GM23338 (cell line): ENCODE measurements at regions not wholly inside any gene's neighbourhood (a gene's known extent, or its start where the extent isn't known, plus 50 kb on each side); places are given as distances from the start of the nearest gene placed in this dataset.

Source experiments
- ATAC-seq: fragments of 200-7000 bp; cut with Tn5 transposase; 3 replicates; pipeline ENCODE4 v1.9.1; 2020
- DNase-seq: peaks from one replicate; pipeline ENCODE4 v3.0.0-alpha.2; 2015; ENCODE audit warnings: low spot score
- H2AFZ ChIP-seq: fragments of 200-600 bp; sonication (generic); 2 replicates; pipeline ENCODE4 v1.8.0; 2016; ENCODE audit warnings: antibody characterized with exemption, mild to moderate bottlenecking, moderate library complexity
- H3F3A ChIP-seq: fragments of 200-600 bp; sonication (generic); replicated peaks from 2 replicates; pipeline ENCODE4 v1.8.0; 2017; ENCODE audit warnings: antibody characterized with exemption, mixed run types, low read depth
- H3K27ac ChIP-seq: fragments of 200-600 bp; sonication (generic); 2 replicates; pipeline ENCODE4 v1.6.1; 2016; ENCODE audit warnings: low read depth
- H3K27me3 ChIP-seq: fragments of 200-600 bp; sonication (generic); 2 replicates; pipeline ENCODE4 v1.8.0; 2016; ENCODE audit warnings: mild to moderate bottlenecking, mixed run types, moderate library complexity; ENCODE audit not compliant: insufficient read depth
- H3K36me3 ChIP-seq: fragments of 200-600 bp; sonication (generic); 2 replicates; pipeline ENCODE4 v1.8.0; 2016; ENCODE audit warnings: mild to moderate bottlenecking; ENCODE audit not compliant: insufficient read depth
- H3K4me1 ChIP-seq: fragments of 200-600 bp; sonication (generic); 2 replicates; pipeline ENCODE4 v1.8.0; 2016; ENCODE audit warnings: mild to moderate bottlenecking, moderate library complexity; ENCODE audit not compliant: insufficient read depth
- H3K4me2 ChIP-seq: fragments of 200-600 bp; sonication (generic); 2 replicates; pipeline ENCODE4 v1.7.1; 2017; ENCODE audit warnings: mixed run types
- H3K4me3 ChIP-seq: fragments of 200-600 bp; sonication (generic); 2 replicates; pipeline ENCODE4 v1.6.1; 2016; ENCODE audit warnings: mixed run types
- H3K79me2 ChIP-seq: fragments of 200-600 bp; sonication (generic); replicated peaks from 2 replicates; pipeline ENCODE4 v1.8.0; 2017; ENCODE audit warnings: mild to moderate bottlenecking; ENCODE audit not compliant: insufficient read depth
- H3K9me2 ChIP-seq: fragments of 200-600 bp; sonication (generic); 2 replicates; pipeline ENCODE4 v1.8.0; 2017; ENCODE audit not compliant: insufficient read depth
- H4K20me1 ChIP-seq: fragments of 200-600 bp; sonication (generic); replicated peaks from 2 replicates; pipeline ENCODE4 v1.8.0; 2017; ENCODE audit warnings: mild to moderate bottlenecking; ENCODE audit not compliant: insufficient read depth
- H3K27ac Mint-ChIP-seq: 2 replicates; pipeline ENCODE4 v1.8.0; 2020; ENCODE audit warnings: inconsistent platforms, mild to moderate bottlenecking, moderate library complexity, mixed read lengths
- H3K27me3 Mint-ChIP-seq: 3 replicates; pipeline ENCODE4 v1.8.0; 2022; ENCODE audit warnings: low read depth, mild to moderate bottlenecking, moderate library complexity, mixed read lengths, inconsistent platforms; ENCODE audit not compliant: insufficient read depth, poor library complexity
- H3K36me3 Mint-ChIP-seq: 3 replicates; pipeline ENCODE4 v1.8.0; 2021; ENCODE audit warnings: low read depth, mild to moderate bottlenecking, inconsistent platforms, moderate library complexity, mixed read lengths
- H3K4me1 Mint-ChIP-seq: 3 replicates; pipeline ENCODE4 v1.8.0; 2020; ENCODE audit warnings: mild to moderate bottlenecking, inconsistent platforms, mixed read lengths
- H3K4me3 Mint-ChIP-seq: 3 replicates; pipeline ENCODE4 v1.8.0; 2021; ENCODE audit warnings: moderate library complexity, mild to moderate bottlenecking, inconsistent platforms, mixed read lengths
- H3K9me3 Mint-ChIP-seq: 3 replicates; pipeline ENCODE4 v1.8.0; 2020; ENCODE audit warnings: moderate library complexity, mild to moderate bottlenecking, inconsistent platforms, mixed read lengths
- CREB1 ChIP-seq: fragments of 250-450 bp; sonication (Bioruptor Pico); IDR thresholded peaks from 2 replicates; pipeline ENCODE4 v1.5.0; 2020; ENCODE audit warnings: low read depth, mild to moderate bottlenecking, moderate library complexity
- EZH2 ChIP-seq: fragments of 200-600 bp; sonication (generic); IDR thresholded peaks from one replicate; pipeline ENCODE4 v1.8.0; 2017; ENCODE audit warnings: antibody characterized with exemption, mild to moderate bottlenecking, low read depth; ENCODE audit not compliant: unreplicated experiment
- EZH2phosphoT487 ChIP-seq: fragments of 200-600 bp; sonication (generic); IDR thresholded peaks from one replicate; pipeline ENCODE4 v1.8.1; 2018; ENCODE audit warnings: antibody characterized with exemption; ENCODE audit not compliant: unreplicated experiment
- JUNB ChIP-seq: IDR thresholded peaks from one replicate; pipeline ENCODE4 v1.6.1; 2016; ENCODE audit warnings: antibody characterized with exemption; ENCODE audit not compliant: unreplicated experiment
- NANOG ChIP-seq: IDR thresholded peaks from 2 replicates; pipeline ENCODE4 v1.6.1; 2016; ENCODE audit warnings: antibody characterized with exemption, borderline replicate concordance
- POLR2AphosphoS5 ChIP-seq: IDR thresholded peaks from 2 replicates; pipeline ENCODE4 v1.6.1; 2016; ENCODE audit warnings: antibody characterized with exemption, low read depth
- STAT1 ChIP-seq: IDR thresholded peaks from one replicate; pipeline ENCODE4 v1.6.1; 2016; ENCODE audit warnings: antibody characterized with exemption; ENCODE audit not compliant: unreplicated experiment
- ZNF114 ChIP-seq: fragments of 250-450 bp; sonication (Bioruptor Pico); IDR thresholded peaks from 2 replicates; pipeline ENCODE4 v1.5.0; 2020; ENCODE audit warnings: mild to moderate bottlenecking, moderate library complexity
- ZNF331 ChIP-seq: fragments of 250-450 bp; sonication (Bioruptor Pico); IDR thresholded peaks from 2 replicates; pipeline ENCODE4 v1.5.0; 2020; ENCODE audit warnings: low read depth, mild to moderate bottlenecking, moderate library complexity
- TF ChIP-seq, protein P1 (sequence below), 2 experiments: fragments of 200-600 bp in 1 of 2; sonication (generic) in 1 of 2; conservative IDR thresholded peaks; 2 replicates each; pipeline versions ENCODE4 v1.5.1 to v1.6.1; 2016 to 2017; ENCODE audit warnings: antibody characterized with exemption in 2 of 2, low read depth in 2 of 2, mild to moderate bottlenecking in 2 of 2, moderate library complexity in 1 of 2
- TF ChIP-seq, protein P2 (sequence below): fragments of 250-450 bp; sonication (Bioruptor Pico); IDR thresholded peaks from 2 replicates; pipeline ENCODE4 v1.5.0; 2020; ENCODE audit warnings: mild to moderate bottlenecking, moderate library complexity
- TF ChIP-seq, protein P3 (sequence below): IDR thresholded peaks from one replicate; pipeline ENCODE4 v1.6.1; 2018; ENCODE audit warnings: antibody characterized with exemption; ENCODE audit not compliant: unreplicated experiment
- TF ChIP-seq, protein P4 (sequence below): IDR thresholded peaks from 2 replicates; pipeline ENCODE4 v1.6.1; 2016; ENCODE audit warnings: antibody characterized with exemption

DNA sequence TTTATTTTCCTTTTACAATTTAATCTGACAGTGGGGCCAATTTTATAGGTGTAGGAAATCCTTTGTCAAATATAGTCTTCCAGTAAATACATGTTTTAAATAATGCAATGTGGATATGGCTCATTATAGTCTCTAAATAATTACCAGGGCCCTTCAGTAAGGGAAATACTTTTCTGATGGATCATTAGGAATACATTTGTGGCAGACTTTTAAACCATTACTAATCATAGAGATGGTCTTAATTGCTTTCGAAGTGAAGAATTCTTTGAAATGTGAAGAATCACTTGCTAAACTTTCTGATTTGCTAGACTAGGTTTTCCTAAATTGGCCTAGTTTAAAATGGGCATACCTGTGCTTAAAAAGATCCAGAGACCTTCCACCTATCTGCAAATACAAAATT lies 105.6 kb upstream of the ELL2 start:
- no peaks in the 10 kb centered on the region for H4K20me1 ChIP-seq
- Mint-ChIP-seq H3K9me3 (no peaks in the 10 kb centered on the region), H3K4me1 (peaks cover 7% of the 10 kb centered on the region), H3K27me3 (no peaks in the 10 kb centered on the region), H3K27ac (no peak overlapping the region), H3K36me3 (no peaks in the 10 kb centered on the region), H3K4me3 (no peak overlapping the region)
- no peak overlapping the region for H3K4me3 ChIP-seq
- no peaks in the 10 kb centered on the region for H3F3A ChIP-seq
- H3K36me3 ChIP-seq, result no peaks in the 10 kb centered on the region
- H3K79me2 ChIP-seq, result no peaks in the 10 kb centered on the region
- no peak for DNase-seq
- no peak for ATAC-seq
- H2AFZ ChIP-seq, result no peak overlapping the region
- peaks cover 4% of the 10 kb centered on the region; the same call in 1 of the 2 replicates for H3K4me1 ChIP-seq
- no peak for TF ChIP-seq STAT1
- TF ChIP-seq POLR2AphosphoS5, result no peak
- no peak for TF ChIP-seq ZNF331 (CRISPR knock-in tag)
- no peak for TF ChIP-seq ZNF114
- no peak for TF ChIP-seq EZH2
- TF ChIP-seq, protein P1, sequence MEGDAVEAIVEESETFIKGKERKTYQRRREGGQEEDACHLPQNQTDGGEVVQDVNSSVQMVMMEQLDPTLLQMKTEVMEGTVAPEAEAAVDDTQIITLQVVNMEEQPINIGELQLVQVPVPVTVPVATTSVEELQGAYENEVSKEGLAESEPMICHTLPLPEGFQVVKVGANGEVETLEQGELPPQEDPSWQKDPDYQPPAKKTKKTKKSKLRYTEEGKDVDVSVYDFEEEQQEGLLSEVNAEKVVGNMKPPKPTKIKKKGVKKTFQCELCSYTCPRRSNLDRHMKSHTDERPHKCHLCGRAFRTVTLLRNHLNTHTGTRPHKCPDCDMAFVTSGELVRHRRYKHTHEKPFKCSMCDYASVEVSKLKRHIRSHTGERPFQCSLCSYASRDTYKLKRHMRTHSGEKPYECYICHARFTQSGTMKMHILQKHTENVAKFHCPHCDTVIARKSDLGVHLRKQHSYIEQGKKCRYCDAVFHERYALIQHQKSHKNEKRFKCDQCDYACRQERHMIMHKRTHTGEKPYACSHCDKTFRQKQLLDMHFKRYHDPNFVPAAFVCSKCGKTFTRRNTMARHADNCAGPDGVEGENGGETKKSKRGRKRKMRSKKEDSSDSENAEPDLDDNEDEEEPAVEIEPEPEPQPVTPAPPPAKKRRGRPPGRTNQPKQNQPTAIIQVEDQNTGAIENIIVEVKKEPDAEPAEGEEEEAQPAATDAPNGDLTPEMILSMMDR (conservative IDR thresholded peaks at IDR 0.05; ENCODE audit: low read depth in 2 of 2), result no peak
- no peak for TF ChIP-seq JUNB
- no peak for TF ChIP-seq EZH2phosphoT487
- TF ChIP-seq CREB1 (CRISPR knock-in tag), result no peak
- TF ChIP-seq, protein P2, sequence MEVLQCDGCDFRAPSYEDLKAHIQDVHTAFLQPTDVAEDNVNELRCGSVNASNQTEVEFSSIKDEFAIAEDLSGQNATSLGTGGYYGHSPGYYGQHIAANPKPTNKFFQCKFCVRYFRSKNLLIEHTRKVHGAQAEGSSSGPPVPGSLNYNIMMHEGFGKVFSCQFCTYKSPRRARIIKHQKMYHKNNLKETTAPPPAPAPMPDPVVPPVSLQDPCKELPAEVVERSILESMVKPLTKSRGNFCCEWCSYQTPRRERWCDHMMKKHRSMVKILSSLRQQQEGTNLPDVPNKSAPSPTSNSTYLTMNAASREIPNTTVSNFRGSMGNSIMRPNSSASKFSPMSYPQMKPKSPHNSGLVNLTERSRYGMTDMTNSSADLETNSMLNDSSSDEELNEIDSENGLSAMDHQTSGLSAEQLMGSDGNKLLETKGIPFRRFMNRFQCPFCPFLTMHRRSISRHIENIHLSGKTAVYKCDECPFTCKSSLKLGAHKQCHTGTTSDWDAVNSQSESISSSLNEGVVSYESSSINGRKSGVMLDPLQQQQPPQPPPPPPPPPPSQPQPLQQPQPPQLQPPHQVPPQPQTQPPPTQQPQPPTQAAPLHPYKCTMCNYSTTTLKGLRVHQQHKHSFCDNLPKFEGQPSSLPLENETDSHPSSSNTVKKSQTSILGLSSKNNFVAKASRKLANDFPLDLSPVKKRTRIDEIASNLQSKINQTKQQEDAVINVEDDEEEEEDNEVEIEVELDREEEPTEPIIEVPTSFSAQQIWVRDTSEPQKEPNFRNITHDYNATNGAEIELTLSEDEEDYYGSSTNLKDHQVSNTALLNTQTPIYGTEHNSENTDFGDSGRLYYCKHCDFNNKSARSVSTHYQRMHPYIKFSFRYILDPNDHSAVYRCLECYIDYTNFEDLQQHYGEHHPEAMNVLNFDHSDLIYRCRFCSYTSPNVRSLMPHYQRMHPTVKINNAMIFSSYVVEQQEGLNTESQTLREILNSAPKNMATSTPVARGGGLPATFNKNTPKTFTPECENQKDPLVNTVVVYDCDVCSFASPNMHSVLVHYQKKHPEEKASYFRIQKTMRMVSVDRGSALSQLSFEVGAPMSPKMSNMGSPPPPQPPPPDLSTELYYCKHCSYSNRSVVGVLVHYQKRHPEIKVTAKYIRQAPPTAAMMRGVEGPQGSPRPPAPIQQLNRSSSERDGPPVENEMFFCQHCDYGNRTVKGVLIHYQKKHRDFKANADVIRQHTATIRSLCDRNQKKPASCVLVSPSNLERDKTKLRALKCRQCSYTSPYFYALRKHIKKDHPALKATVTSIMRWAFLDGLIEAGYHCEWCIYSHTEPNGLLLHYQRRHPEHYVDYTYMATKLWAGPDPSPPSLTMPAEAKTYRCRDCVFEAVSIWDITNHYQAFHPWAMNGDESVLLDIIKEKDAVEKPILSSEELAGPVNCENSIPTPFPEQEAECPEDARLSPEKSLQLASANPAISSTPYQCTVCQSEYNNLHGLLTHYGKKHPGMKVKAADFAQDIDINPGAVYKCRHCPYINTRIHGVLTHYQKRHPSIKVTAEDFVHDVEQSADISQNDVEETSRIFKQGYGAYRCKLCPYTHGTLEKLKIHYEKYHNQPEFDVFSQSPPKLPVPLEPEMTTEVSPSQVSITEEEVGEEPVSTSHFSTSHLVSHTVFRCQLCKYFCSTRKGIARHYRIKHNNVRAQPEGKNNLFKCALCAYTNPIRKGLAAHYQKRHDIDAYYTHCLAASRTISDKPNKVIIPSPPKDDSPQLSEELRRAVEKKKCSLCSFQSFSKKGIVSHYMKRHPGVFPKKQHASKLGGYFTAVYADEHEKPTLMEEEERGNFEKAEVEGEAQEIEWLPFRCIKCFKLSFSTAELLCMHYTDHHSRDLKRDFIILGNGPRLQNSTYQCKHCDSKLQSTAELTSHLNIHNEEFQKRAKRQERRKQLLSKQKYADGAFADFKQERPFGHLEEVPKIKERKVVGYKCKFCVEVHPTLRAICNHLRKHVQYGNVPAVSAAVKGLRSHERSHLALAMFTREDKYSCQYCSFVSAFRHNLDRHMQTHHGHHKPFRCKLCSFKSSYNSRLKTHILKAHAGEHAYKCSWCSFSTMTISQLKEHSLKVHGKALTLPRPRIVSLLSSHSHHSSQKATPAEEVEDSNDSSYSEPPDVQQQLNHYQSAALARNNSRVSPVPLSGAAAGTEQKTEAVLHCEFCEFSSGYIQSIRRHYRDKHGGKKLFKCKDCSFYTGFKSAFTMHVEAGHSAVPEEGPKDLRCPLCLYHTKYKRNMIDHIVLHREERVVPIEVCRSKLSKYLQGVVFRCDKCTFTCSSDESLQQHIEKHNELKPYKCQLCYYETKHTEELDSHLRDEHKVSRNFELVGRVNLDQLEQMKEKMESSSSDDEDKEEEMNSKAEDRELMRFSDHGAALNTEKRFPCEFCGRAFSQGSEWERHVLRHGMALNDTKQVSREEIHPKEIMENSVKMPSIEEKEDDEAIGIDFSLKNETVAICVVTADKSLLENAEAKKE (CRISPR knock-in tag), result no peak
- no peak for TF ChIP-seq NANOG
- TF ChIP-seq, protein P3, sequence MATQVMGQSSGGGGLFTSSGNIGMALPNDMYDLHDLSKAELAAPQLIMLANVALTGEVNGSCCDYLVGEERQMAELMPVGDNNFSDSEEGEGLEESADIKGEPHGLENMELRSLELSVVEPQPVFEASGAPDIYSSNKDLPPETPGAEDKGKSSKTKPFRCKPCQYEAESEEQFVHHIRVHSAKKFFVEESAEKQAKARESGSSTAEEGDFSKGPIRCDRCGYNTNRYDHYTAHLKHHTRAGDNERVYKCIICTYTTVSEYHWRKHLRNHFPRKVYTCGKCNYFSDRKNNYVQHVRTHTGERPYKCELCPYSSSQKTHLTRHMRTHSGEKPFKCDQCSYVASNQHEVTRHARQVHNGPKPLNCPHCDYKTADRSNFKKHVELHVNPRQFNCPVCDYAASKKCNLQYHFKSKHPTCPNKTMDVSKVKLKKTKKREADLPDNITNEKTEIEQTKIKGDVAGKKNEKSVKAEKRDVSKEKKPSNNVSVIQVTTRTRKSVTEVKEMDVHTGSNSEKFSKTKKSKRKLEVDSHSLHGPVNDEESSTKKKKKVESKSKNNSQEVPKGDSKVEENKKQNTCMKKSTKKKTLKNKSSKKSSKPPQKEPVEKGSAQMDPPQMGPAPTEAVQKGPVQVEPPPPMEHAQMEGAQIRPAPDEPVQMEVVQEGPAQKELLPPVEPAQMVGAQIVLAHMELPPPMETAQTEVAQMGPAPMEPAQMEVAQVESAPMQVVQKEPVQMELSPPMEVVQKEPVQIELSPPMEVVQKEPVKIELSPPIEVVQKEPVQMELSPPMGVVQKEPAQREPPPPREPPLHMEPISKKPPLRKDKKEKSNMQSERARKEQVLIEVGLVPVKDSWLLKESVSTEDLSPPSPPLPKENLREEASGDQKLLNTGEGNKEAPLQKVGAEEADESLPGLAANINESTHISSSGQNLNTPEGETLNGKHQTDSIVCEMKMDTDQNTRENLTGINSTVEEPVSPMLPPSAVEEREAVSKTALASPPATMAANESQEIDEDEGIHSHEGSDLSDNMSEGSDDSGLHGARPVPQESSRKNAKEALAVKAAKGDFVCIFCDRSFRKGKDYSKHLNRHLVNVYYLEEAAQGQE, result no peak
- TF ChIP-seq, protein P4, sequence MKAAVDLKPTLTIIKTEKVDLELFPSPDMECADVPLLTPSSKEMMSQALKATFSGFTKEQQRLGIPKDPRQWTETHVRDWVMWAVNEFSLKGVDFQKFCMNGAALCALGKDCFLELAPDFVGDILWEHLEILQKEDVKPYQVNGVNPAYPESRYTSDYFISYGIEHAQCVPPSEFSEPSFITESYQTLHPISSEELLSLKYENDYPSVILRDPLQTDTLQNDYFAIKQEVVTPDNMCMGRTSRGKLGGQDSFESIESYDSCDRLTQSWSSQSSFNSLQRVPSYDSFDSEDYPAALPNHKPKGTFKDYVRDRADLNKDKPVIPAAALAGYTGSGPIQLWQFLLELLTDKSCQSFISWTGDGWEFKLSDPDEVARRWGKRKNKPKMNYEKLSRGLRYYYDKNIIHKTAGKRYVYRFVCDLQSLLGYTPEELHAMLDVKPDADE, result no peak
- H3K27ac ChIP-seq, result no peak overlapping the region
- H3K9me2 ChIP-seq, result 0 out of 2 replicates have a peak, but pooled peaks cover 10% of the 10 kb centered on the region
- no peak overlapping the region for H3K4me2 ChIP-seq
- H3K27me3 ChIP-seq, result no peaks in the 10 kb centered on the region
